Gastroesophageal sphincter (tissue), 3 donors: ENCODE measurements at regions not wholly inside any gene's neighbourhood (a gene's known extent, or its start where the extent isn't known, plus 50 kb on each side); places are given as distances from the start of the nearest gene placed in this dataset.

Experiments
- CTCF ChIP-seq, 4 experiments: fragments of 200-600 bp in 2 of 4; fragments of 450-650 bp in 2 of 4; sonication (generic) in 1 of 4; IDR thresholded peaks; one replicate each; pipeline ENCODE4 v1.5.1; 2017 to 2019; ENCODE audit warnings: antibody characterized with exemption in 4 of 4, mild to moderate bottlenecking in 2 of 4, moderate library complexity in 2 of 4
- POLR2A ChIP-seq, 2 donors: fragments of 450-650 bp; IDR thresholded peaks; one replicate each; pipeline ENCODE4 v1.6.1; 2017; ENCODE audit warnings: antibody characterized with exemption in 2 of 2, mild to moderate bottlenecking in 2 of 2, moderate library complexity in 1 of 2

- TF ChIP-seq CTCF (IDR thresholded peaks at IDR 0.05) (no peak), POLR2A (IDR thresholded peaks at IDR 0.05) (no peak)
Measured at GRCh38 chr2:58769111-58769863, 528.2 kb upstream of the FANCL start.
